DND-41 (cell line): ENCODE measurements at regions not wholly inside any gene's neighbourhood (a gene's known extent, or its start where the extent isn't known, plus 50 kb on each side); places are given as distances from the start of the nearest gene placed in this dataset.

Experiments used
- ATAC-seq: fragments of 200-7000 bp; cut with Tn5 transposase; 3 replicates; pipeline ENCODE4 v1.9.1; 2021; ENCODE audit warnings: low read depth; ENCODE audit not compliant: insufficient read depth
- DNase-seq: peaks from one replicate; pipeline ENCODE4 v3.0.0-alpha.2; 2020
- H2AFZ ChIP-seq: 2 replicates; pipeline ENCODE4 v1.6.0; 2012; ENCODE audit warnings: low read depth, low read length
- H3K27ac ChIP-seq: 2 replicates; pipeline ENCODE4 v1.5.1; 2012; ENCODE audit warnings: low read length, inconsistent platforms
- H3K27me3 ChIP-seq: fragments of 200-600 bp; sonication (generic); 2 replicates; pipeline ENCODE4 v1.6.0; 2012; ENCODE audit warnings: low read length, mild to moderate bottlenecking, inconsistent platforms; ENCODE audit not compliant: insufficient read depth, poor library complexity
- H3K36me3 ChIP-seq: 2 replicates; pipeline ENCODE4 v1.5.1; 2012; ENCODE audit warnings: low read length, inconsistent platforms; ENCODE audit not compliant: insufficient read depth
- H3K4me1 ChIP-seq: 2 replicates; pipeline ENCODE4 v1.5.1; 2012; ENCODE audit warnings: mild to moderate bottlenecking, low read length; ENCODE audit not compliant: insufficient read depth
- H3K4me2 ChIP-seq: 2 replicates; pipeline ENCODE4 v1.6.0; 2012; ENCODE audit warnings: mild to moderate bottlenecking, moderate library complexity, low read length, inconsistent platforms; ENCODE audit not compliant: insufficient read depth
- H3K4me3 ChIP-seq, 2 experiments: fragments of 200-600 bp in 1 of 2; shearing (Covaris generic) in 1 of 2; 2 replicates each; pipeline ENCODE4 v1.5.1; 2012 to 2016; ENCODE audit warnings: inconsistent platforms in 2 of 2, low read length in 2 of 2, mild to moderate bottlenecking in 2 of 2, low read depth in 1 of 2, moderate library complexity in 1 of 2
- H3K79me2 ChIP-seq: 2 replicates; pipeline ENCODE4 v1.6.0; 2012; ENCODE audit warnings: low read length, inconsistent platforms; ENCODE audit not compliant: insufficient read depth
- H3K9ac ChIP-seq: 2 replicates; pipeline ENCODE4 v1.6.0; 2012; ENCODE audit warnings: low read depth, mild to moderate bottlenecking, inconsistent platforms, low read length, moderate library complexity
- H3K9me3 ChIP-seq: 2 replicates; pipeline ENCODE4 v1.5.1; 2012; ENCODE audit warnings: low read length, moderate library complexity, mild to moderate bottlenecking, inconsistent platforms; ENCODE audit not compliant: insufficient read depth, severe bottlenecking
- H4K20me1 ChIP-seq: 2 replicates; pipeline ENCODE4 v1.6.0; 2012; ENCODE audit warnings: low read length; ENCODE audit not compliant: insufficient read depth
- CTCF ChIP-seq: IDR thresholded peaks from 2 replicates; pipeline ENCODE4 v1.5.1; 2012; ENCODE audit warnings: borderline replicate concordance, low read length, moderate library complexity, mild to moderate bottlenecking; ENCODE audit not compliant: poor library complexity, severe bottlenecking; ENCODE audit errors: extremely low read depth
- EZH2 ChIP-seq: IDR thresholded peaks from 3 replicates; pipeline ENCODE4 v1.6.1; 2012; ENCODE audit warnings: borderline replicate concordance, low read depth, mild to moderate bottlenecking, moderate library complexity, low read length, inconsistent platforms; ENCODE audit not compliant: severe bottlenecking

- TF ChIP-seq EZH2, result no peak
- no peak for TF ChIP-seq CTCF
- Histone ChIP-seq H3K27me3 (no peaks in the 10 kb centered on the region), H3K9me3 (no peaks in the 10 kb centered on the region), H4K20me1 (no peaks in the 10 kb centered on the region), H3K36me3 (no peaks in the 10 kb centered on the region), H3K79me2 (no peaks in the 10 kb centered on the region), H3K9ac (no peak overlapping the region), H3K27ac (no peak overlapping the region), H2AFZ (no peak overlapping the region), H3K4me1 (no peaks in the 10 kb centered on the region), H3K4me2 (no peak overlapping the region), H3K4me3 (no peak overlapping the region)
- DNase-seq, result no peak
- no peak for ATAC-seq
Measured at GRCh38 chr6:139984317-139984716, 609.9 kb upstream of the CITED2 start.

- Histone ChIP-seq H3K4me1 (no peaks in the 10 kb centered on the region), H3K79me2 (no peaks in the 10 kb centered on the region), H4K20me1 (no peaks in the 10 kb centered on the region), H3K27ac (no peak overlapping the region), H3K9ac (no peak overlapping the region), H2AFZ (no peak overlapping the region), H3K36me3 (no peaks in the 10 kb centered on the region), H3K4me2 (no peak overlapping the region), H3K4me3 (no peak overlapping the region), H3K9me3 (no peaks in the 10 kb centered on the region), H3K27me3 (no peaks in the 10 kb centered on the region)
- ATAC-seq, result no peak
- no peak for DNase-seq
- no peak for TF ChIP-seq EZH2
- TF ChIP-seq CTCF, result no peak
Measured at GRCh38 chr6:139983555-139984276, 609.3 kb upstream of the CITED2 start.

GRCh38 chr6:139982652-139983295, 608.3 kb upstream of the CITED2 start:
- DNase-seq (no peak), ATAC-seq (no peak)
- H3K4me2 ChIP-seq, result no peak overlapping the region

More at GRCh38 chr6:139982652-139983295, 608.3 kb upstream of the CITED2 start:
- no peak overlapping the region for H3K4me3 ChIP-seq
- H3K27me3 ChIP-seq, result no peaks in the 10 kb centered on the region
- no peak overlapping the region for H3K9ac ChIP-seq
- TF ChIP-seq CTCF (no peak), EZH2 (no peak)
- H3K36me3 ChIP-seq, result no peaks in the 10 kb centered on the region
- no peaks in the 10 kb centered on the region for H3K9me3 ChIP-seq
- no peaks in the 10 kb centered on the region for H3K4me1 ChIP-seq
- H4K20me1 ChIP-seq, result no peaks in the 10 kb centered on the region
- no peak overlapping the region for H3K27ac ChIP-seq
- H3K79me2 ChIP-seq, result no peaks in the 10 kb centered on the region
- H2AFZ ChIP-seq, result no peak overlapping the region
